ENCODE measurements at regions not wholly inside any gene's neighbourhood (a gene's known extent, or its start where the extent isn't known, plus 50 kb on each side); places are given as distances from the start of the nearest gene placed in this dataset.
"Not testable (repeated sequence)": the region's sequence is repeated elsewhere in the genome, so short reads cannot be mapped to it uniquely, and the experiment has no call there.

GRCh38 chr2:9720352-9721093 lies 89.7 kb upstream of the YWHAQ start:
- Histone ChIP-seq H3K27me3 (ENCODE audit: control insufficient read depth, insufficient read depth, low read length) (no peaks in the 10 kb centered on the region), H3K4me3 (ENCODE audit: low read depth, low read length) (no peak overlapping the region), H3K4me1 (ENCODE audit: control insufficient read depth, insufficient read depth, low read length) (peaks cover 3% of the 10 kb centered on the region), H3K36me3 (ENCODE audit: control insufficient read depth, insufficient read depth, low read length) (no peaks in the 10 kb centered on the region), H3K9me3 (ENCODE audit: control insufficient read depth, insufficient read depth, low read length) (no peaks in the 10 kb centered on the region), H3K27ac (ENCODE audit: low read depth, low read length) (no peak overlapping the region)
- 69% methylated on average over 6 of the region's 9 CpGs for WGBS (ENCODE audit: insufficient coverage)
- peak in 2 of 6 donors; percentile 18 to 86 for DNase-seq (ENCODE audit: low read depth in 4 of 6, low spot score in 6 of 6)

- no peak overlapping the region for H3K27ac ChIP-seq (ENCODE audit: low read depth, low read length)
- no peak overlapping the region for H3K4me3 ChIP-seq (ENCODE audit: low read depth, low read length)
- 83% methylated on average over 7 of the region's 7 CpGs for WGBS (ENCODE audit: insufficient coverage)
- no peak for DNase-seq (ENCODE audit: low read depth in 4 of 6, low spot score in 6 of 6)
- no peaks in the 10 kb centered on the region for H3K36me3 ChIP-seq (ENCODE audit: control insufficient read depth, insufficient read depth, low read length)
- H3K9me3 ChIP-seq (ENCODE audit: control insufficient read depth, insufficient read depth, low read length) = no peaks in the 10 kb centered on the region
- H3K4me1 ChIP-seq (ENCODE audit: control insufficient read depth, insufficient read depth, low read length) = peaks cover 3% of the 10 kb centered on the region
- no peaks in the 10 kb centered on the region for H3K27me3 ChIP-seq (ENCODE audit: control insufficient read depth, insufficient read depth, low read length)
Observed at GRCh38 chr2:9721344-9721743, 90.5 kb upstream of the YWHAQ start.

- no peak for DNase-seq (ENCODE audit: low read depth in 4 of 6, low spot score in 6 of 6)
- Histone ChIP-seq H3K4me3 (ENCODE audit: low read depth, low read length) (no peak overlapping the region), H3K27ac (ENCODE audit: low read depth, low read length) (no peak overlapping the region), H3K4me1 (ENCODE audit: control insufficient read depth, insufficient read depth, low read length) (peaks cover 3% of the 10 kb centered on the region), H3K9me3 (ENCODE audit: control insufficient read depth, insufficient read depth, low read length) (no peaks in the 10 kb centered on the region), H3K27me3 (ENCODE audit: control insufficient read depth, insufficient read depth, low read length) (no peaks in the 10 kb centered on the region), H3K36me3 (ENCODE audit: control insufficient read depth, insufficient read depth, low read length) (no peaks in the 10 kb centered on the region)
- WGBS (ENCODE audit: insufficient coverage) = no CpG with 5 or more reads among the region's 4 CpGs
Observed at GRCh38 chr2:9722451-9722850, 91.7 kb upstream of the YWHAQ start.

GRCh38 chr2:9724565-9724964 lies 93.8 kb upstream of the YWHAQ start:
- DNase-seq (ENCODE audit: low read depth in 4 of 6, low spot score in 6 of 6) = no peak
- no peaks in the 10 kb centered on the region for H3K36me3 ChIP-seq (ENCODE audit: control insufficient read depth, insufficient read depth, low read length)
- no peaks in the 10 kb centered on the region for H3K9me3 ChIP-seq (ENCODE audit: control insufficient read depth, insufficient read depth, low read length)
- peaks cover 3% of the 10 kb centered on the region for H3K4me1 ChIP-seq (ENCODE audit: control insufficient read depth, insufficient read depth, low read length)
- no peak overlapping the region for H3K27ac ChIP-seq (ENCODE audit: low read depth, low read length)
- no peaks in the 10 kb centered on the region for H3K27me3 ChIP-seq (ENCODE audit: control insufficient read depth, insufficient read depth, low read length)
- H3K4me3 ChIP-seq (ENCODE audit: low read depth, low read length) = no peak overlapping the region
- 89% methylated on average over 11 of the region's 11 CpGs for whole genome bisulfite sequencing (ENCODE audit: insufficient coverage)

- WGBS (ENCODE audit: insufficient coverage) = 86% methylated on average over 14 of the region's 14 CpGs
Observed at GRCh38 chr2:9725106-9725505, 94.3 kb upstream of the YWHAQ start.

GRCh38 chr2:9726016-9726415 lies 95.2 kb upstream of the YWHAQ start:
- not testable (repeated sequence) for H3K36me3 ChIP-seq (ENCODE audit: control insufficient read depth, insufficient read depth, low read length); H3K27ac ChIP-seq (ENCODE audit: low read depth, low read length); H3K4me3 ChIP-seq (ENCODE audit: low read depth, low read length); H3K27me3 ChIP-seq (ENCODE audit: control insufficient read depth, insufficient read depth, low read length); DNase-seq (ENCODE audit: low read depth in 4 of 6, low spot score in 6 of 6); H3K4me1 ChIP-seq (ENCODE audit: control insufficient read depth, insufficient read depth, low read length); H3K9me3 ChIP-seq (ENCODE audit: control insufficient read depth, insufficient read depth, low read length)
- WGBS (ENCODE audit: insufficient coverage) = no CpG with 5 or more reads among the region's 3 CpGs

More at GRCh38 chr2:9725106-9725505, 94.3 kb upstream of the YWHAQ start:
- no peak overlapping the region for H3K4me3 ChIP-seq (ENCODE audit: low read depth, low read length)
- no peak overlapping the region for H3K27ac ChIP-seq (ENCODE audit: low read depth, low read length)
- no peaks in the 10 kb centered on the region for H3K9me3 ChIP-seq (ENCODE audit: control insufficient read depth, insufficient read depth, low read length)
- no peaks in the 10 kb centered on the region for H3K36me3 ChIP-seq (ENCODE audit: control insufficient read depth, insufficient read depth, low read length)
- no peaks in the 10 kb centered on the region for H3K27me3 ChIP-seq (ENCODE audit: control insufficient read depth, insufficient read depth, low read length)
- DNase-seq (ENCODE audit: low read depth in 4 of 6, low spot score in 6 of 6) = no peak
- peaks cover 3% of the 10 kb centered on the region for H3K4me1 ChIP-seq (ENCODE audit: control insufficient read depth, insufficient read depth, low read length)

GRCh38 chr2:9730523-9730922 lies 99.7 kb upstream of the YWHAQ start:
- H3K9me3 ChIP-seq (ENCODE audit: control insufficient read depth, insufficient read depth, low read length); H3K27ac ChIP-seq (ENCODE audit: low read depth, low read length); H3K27me3 ChIP-seq (ENCODE audit: control insufficient read depth, insufficient read depth, low read length); H3K36me3 ChIP-seq (ENCODE audit: control insufficient read depth, insufficient read depth, low read length); H3K4me3 ChIP-seq (ENCODE audit: low read depth, low read length); H3K4me1 ChIP-seq (ENCODE audit: control insufficient read depth, insufficient read depth, low read length); DNase-seq (ENCODE audit: low read depth in 4 of 6, low spot score in 6 of 6): not testable (repeated sequence)
- WGBS (ENCODE audit: insufficient coverage) = 84% methylated on average over 3 of the region's 4 CpGs

GRCh38 chr2:9732824-9733223 lies 102.0 kb upstream of the YWHAQ start:
- no peaks in the 10 kb centered on the region for H3K36me3 ChIP-seq (ENCODE audit: control insufficient read depth, insufficient read depth, low read length)
- DNase-seq (ENCODE audit: low read depth in 4 of 6, low spot score in 6 of 6) = no peak
- WGBS (ENCODE audit: insufficient coverage) = 100% methylated on average over 1 of the region's 3 CpGs

GRCh38 chr2:9734308-9734707 lies 103.5 kb upstream of the YWHAQ start:
- Histone ChIP-seq H3K36me3 (ENCODE audit: control insufficient read depth, insufficient read depth, low read length) (no peaks in the 10 kb centered on the region), H3K4me1 (ENCODE audit: control insufficient read depth, insufficient read depth, low read length) (peaks cover 8% of the 10 kb centered on the region), H3K27ac (ENCODE audit: low read depth, low read length) (no peak overlapping the region), H3K4me3 (ENCODE audit: low read depth, low read length) (no peak overlapping the region), H3K9me3 (ENCODE audit: control insufficient read depth, insufficient read depth, low read length) (no peaks in the 10 kb centered on the region), H3K27me3 (ENCODE audit: control insufficient read depth, insufficient read depth, low read length) (no peaks in the 10 kb centered on the region)
- DNase-seq (ENCODE audit: low read depth in 4 of 6, low spot score in 6 of 6) = no peak
- WGBS (ENCODE audit: insufficient coverage) = no CpG with 5 or more reads among the region's 1 CpG

More at GRCh38 chr2:9732824-9733223, 102.0 kb upstream of the YWHAQ start:
- H3K9me3 ChIP-seq (ENCODE audit: control insufficient read depth, insufficient read depth, low read length) = no peaks in the 10 kb centered on the region
- no peaks in the 10 kb centered on the region for H3K27me3 ChIP-seq (ENCODE audit: control insufficient read depth, insufficient read depth, low read length)
- no peak overlapping the region for H3K27ac ChIP-seq (ENCODE audit: low read depth, low read length)
- H3K4me3 ChIP-seq (ENCODE audit: low read depth, low read length) = no peak overlapping the region
- no peaks in the 10 kb centered on the region for H3K4me1 ChIP-seq (ENCODE audit: control insufficient read depth, insufficient read depth, low read length)

- Histone ChIP-seq H3K36me3 (ENCODE audit: control insufficient read depth, insufficient read depth, low read length) (no peaks in the 10 kb centered on the region), H3K27me3 (ENCODE audit: control insufficient read depth, insufficient read depth, low read length) (no peaks in the 10 kb centered on the region), H3K9me3 (ENCODE audit: control insufficient read depth, insufficient read depth, low read length) (no peaks in the 10 kb centered on the region), H3K4me3 (ENCODE audit: low read depth, low read length) (no peak overlapping the region), H3K27ac (ENCODE audit: low read depth, low read length) (no peak overlapping the region), H3K4me1 (ENCODE audit: control insufficient read depth, insufficient read depth, low read length) (peaks cover 12% of the 10 kb centered on the region)
- 88% methylated on average over 1 of the region's 2 CpGs for WGBS (ENCODE audit: insufficient coverage)
- DNase-seq (ENCODE audit: low read depth in 4 of 6, low spot score in 6 of 6) = no peak
Observed at GRCh38 chr2:9735335-9735734, 104.5 kb upstream of the YWHAQ start.
